H9 (cell line): ENCODE measurements at regions not wholly inside any gene's neighbourhood (a gene's known extent, or its start where the extent isn't known, plus 50 kb on each side); places are given as distances from the start of the nearest gene placed in this dataset.

Experiments
- DNase-seq: peaks from one replicate; pipeline ENCODE4 v3.0.0-alpha.2; 2017
- H2AFZ ChIP-seq: one replicate; pipeline ENCODE4 v1.6.1; 2013; ENCODE audit warnings: mild to moderate bottlenecking, low read length, control low read depth, moderate library complexity
- H2AK5ac ChIP-seq: 2 replicates; pipeline ENCODE4 v1.6.1; 2013; ENCODE audit warnings: low read length, control low read depth, mixed read lengths; ENCODE audit not compliant: insufficient read length
- H2BK120ac ChIP-seq: one replicate; pipeline ENCODE4 v1.6.1; 2013; ENCODE audit warnings: low read depth, mild to moderate bottlenecking, low read length, control low read depth, inconsistent platforms; ENCODE audit not compliant: poor library complexity, severe bottlenecking
- H2BK12ac ChIP-seq: 2 replicates; pipeline ENCODE4 v1.6.1; 2013; ENCODE audit warnings: low read length, control low read depth, mixed read lengths, low read depth; ENCODE audit not compliant: insufficient read length
- H2BK15ac ChIP-seq: 2 replicates; pipeline ENCODE4 v1.6.1; 2013; ENCODE audit warnings: low read depth, low read length, control low read depth
- H2BK20ac ChIP-seq: one replicate; pipeline ENCODE4 v1.6.1; 2013; ENCODE audit warnings: low read depth, mild to moderate bottlenecking, low read length, control low read depth, inconsistent platforms; ENCODE audit not compliant: poor library complexity, severe bottlenecking
- H2BK5ac ChIP-seq: 2 replicates; pipeline ENCODE4 v1.6.1; 2013; ENCODE audit warnings: low read length, control low read depth, mixed read lengths; ENCODE audit not compliant: insufficient read length
- H3K14ac ChIP-seq: 2 replicates; pipeline ENCODE4 v1.6.1; 2013; ENCODE audit warnings: low read length, control low read depth; ENCODE audit not compliant: insufficient read depth
- H3K18ac ChIP-seq: 2 replicates; pipeline ENCODE4 v1.6.1; 2013; ENCODE audit warnings: low read depth, mild to moderate bottlenecking, mixed read lengths, low read length, control low read depth; ENCODE audit not compliant: insufficient read length
- H3K23ac ChIP-seq: 2 replicates; pipeline ENCODE4 v1.6.1; 2013; ENCODE audit warnings: low read length, control low read depth, mixed read lengths, low read depth; ENCODE audit not compliant: insufficient read length
- H3K23me2 ChIP-seq: 2 replicates; pipeline ENCODE4 v1.6.1; 2013; ENCODE audit warnings: low read depth, mild to moderate bottlenecking, mixed read lengths, low read length, control low read depth; ENCODE audit not compliant: insufficient read length, poor library complexity, severe bottlenecking
- H3K27ac ChIP-seq: 2 replicates; pipeline ENCODE4 v1.5.1; 2013; ENCODE audit warnings: low read length, control low read depth, mixed read lengths, low read depth; ENCODE audit not compliant: insufficient read length
- H3K27me3 ChIP-seq: 2 replicates; pipeline ENCODE4 v1.6.1; 2013; ENCODE audit warnings: low read length, control low read depth, inconsistent platforms; ENCODE audit not compliant: insufficient read depth
- H3K4ac ChIP-seq: 2 replicates; pipeline ENCODE4 v1.6.1; 2013; ENCODE audit warnings: low read depth, mild to moderate bottlenecking, control low read depth, inconsistent platforms, low read length, moderate library complexity
- H3K4me1 ChIP-seq: 2 replicates; pipeline ENCODE4 v1.6.1; 2013; ENCODE audit warnings: low read length, control low read depth, inconsistent platforms; ENCODE audit not compliant: insufficient read depth
- H3K4me2 ChIP-seq: 2 replicates; pipeline ENCODE4 v1.6.1; 2013; ENCODE audit warnings: low read length, control low read depth, mixed read lengths; ENCODE audit not compliant: insufficient read length, insufficient read depth
- H3K56ac ChIP-seq: 2 replicates; pipeline ENCODE4 v1.6.1; 2013; ENCODE audit warnings: low read depth, mild to moderate bottlenecking, mixed read lengths, low read length, control low read depth; ENCODE audit not compliant: insufficient read length
- H3K79me1 ChIP-seq: 2 replicates; pipeline ENCODE4 v1.6.1; 2013; ENCODE audit warnings: low read depth, mild to moderate bottlenecking, moderate library complexity, low read length, control low read depth, inconsistent platforms; ENCODE audit not compliant: insufficient read depth, poor library complexity, severe bottlenecking
- H3K79me2 ChIP-seq: 2 replicates; pipeline ENCODE4 v1.6.1; 2013; ENCODE audit warnings: low read length, control low read depth, inconsistent platforms; ENCODE audit not compliant: insufficient read depth
- H3K9ac ChIP-seq: 2 replicates; pipeline ENCODE4 v1.6.1; 2013; ENCODE audit warnings: low read length, control low read depth, mixed read lengths; ENCODE audit not compliant: insufficient read length; ENCODE audit errors: extremely low read depth
- H3K9me3 ChIP-seq: one replicate; pipeline ENCODE4 v1.6.1; 2013; ENCODE audit warnings: low read depth, low read length, inconsistent platforms; ENCODE audit not compliant: control insufficient read depth
- H3T11ph ChIP-seq: one replicate; pipeline ENCODE4 v1.6.1; 2013; ENCODE audit warnings: mild to moderate bottlenecking, low read length, control low read depth, inconsistent platforms
- H4K20me1 ChIP-seq: one replicate; pipeline ENCODE4 v1.6.1; 2013; ENCODE audit not compliant: control insufficient read depth, insufficient read length, insufficient read depth
- H4K5ac ChIP-seq: 2 replicates; pipeline ENCODE4 v1.6.1; 2013; ENCODE audit warnings: low read depth, mild to moderate bottlenecking, mixed read lengths, low read length, control low read depth; ENCODE audit not compliant: insufficient read length
- H4K8ac ChIP-seq: replicated peaks from 2 replicates; pipeline ENCODE4 v1.6.1; 2013; ENCODE audit warnings: low read length, control low read depth, mixed read lengths, low read depth; ENCODE audit not compliant: insufficient read length
- H4K91ac ChIP-seq: 2 replicates; pipeline ENCODE4 v1.6.1; 2013; ENCODE audit warnings: low read depth, mild to moderate bottlenecking, moderate library complexity, mixed read lengths, low read length, control low read depth; ENCODE audit not compliant: insufficient read length
- H3K27ac Mint-ChIP-seq, 3 experiments: 2 replicates in 2 of 3; 3 replicates in 1 of 3; pipeline ENCODE4 v1.8.0; 2020 to 2021; ENCODE audit warnings: mixed read lengths in 3 of 3, mild to moderate bottlenecking in 1 of 3, moderate library complexity in 1 of 3
- H3K27me3 Mint-ChIP-seq: 2 replicates; pipeline ENCODE4 v1.8.0; 2021; ENCODE audit warnings: low read depth, mild to moderate bottlenecking, moderate library complexity, mixed read lengths
- H3K36me3 Mint-ChIP-seq, 3 experiments: 2 replicates in 2 of 3; 3 replicates in 1 of 3; pipeline ENCODE4 v1.8.0; 2020 to 2021; ENCODE audit warnings: low read depth in 3 of 3, mixed read lengths in 3 of 3; ENCODE audit not compliant: insufficient read depth in 1 of 3
- H3K4me1 Mint-ChIP-seq, 2 experiments: 2 replicates each; pipeline ENCODE4 v1.8.0; 2020; ENCODE audit warnings: mixed read lengths in 2 of 2
- H3K4me3 Mint-ChIP-seq, 2 experiments: 2 replicates in 1 of 2; 3 replicates in 1 of 2; pipeline ENCODE4 v1.8.0; 2020 to 2021; ENCODE audit warnings: mild to moderate bottlenecking in 2 of 2, mixed read lengths in 2 of 2, moderate library complexity in 1 of 2
- H3K9me3 Mint-ChIP-seq, 2 experiments: 2 replicates in 1 of 2; 3 replicates in 1 of 2; pipeline ENCODE4 v1.8.0; 2020; ENCODE audit warnings: mild to moderate bottlenecking in 2 of 2, mixed read lengths in 2 of 2, moderate library complexity in 1 of 2
- WGBS: extraction: QIAGEN DNeasy Blood & Tissue Kit; methylation state at CpG from one replicate; pipeline ENCODE4 v1.1.7; 2013; ENCODE audit warnings: missing lambda C conversion rate, low lambda C conversion rate, mixed read lengths; ENCODE audit not compliant: insufficient read length; ENCODE audit errors: extremely low coverage; 5-methylcytosine and 5-hydroxymethylcytosine counted together
- TF ChIP-seq, protein P1 (sequence below): fragments of 200-600 bp; sonication (generic); conservative IDR thresholded peaks from 3 replicates; pipeline ENCODE4 v1.8.0; 2021; ENCODE audit warnings: antibody characterized with exemption, mild to moderate bottlenecking

DNA sequence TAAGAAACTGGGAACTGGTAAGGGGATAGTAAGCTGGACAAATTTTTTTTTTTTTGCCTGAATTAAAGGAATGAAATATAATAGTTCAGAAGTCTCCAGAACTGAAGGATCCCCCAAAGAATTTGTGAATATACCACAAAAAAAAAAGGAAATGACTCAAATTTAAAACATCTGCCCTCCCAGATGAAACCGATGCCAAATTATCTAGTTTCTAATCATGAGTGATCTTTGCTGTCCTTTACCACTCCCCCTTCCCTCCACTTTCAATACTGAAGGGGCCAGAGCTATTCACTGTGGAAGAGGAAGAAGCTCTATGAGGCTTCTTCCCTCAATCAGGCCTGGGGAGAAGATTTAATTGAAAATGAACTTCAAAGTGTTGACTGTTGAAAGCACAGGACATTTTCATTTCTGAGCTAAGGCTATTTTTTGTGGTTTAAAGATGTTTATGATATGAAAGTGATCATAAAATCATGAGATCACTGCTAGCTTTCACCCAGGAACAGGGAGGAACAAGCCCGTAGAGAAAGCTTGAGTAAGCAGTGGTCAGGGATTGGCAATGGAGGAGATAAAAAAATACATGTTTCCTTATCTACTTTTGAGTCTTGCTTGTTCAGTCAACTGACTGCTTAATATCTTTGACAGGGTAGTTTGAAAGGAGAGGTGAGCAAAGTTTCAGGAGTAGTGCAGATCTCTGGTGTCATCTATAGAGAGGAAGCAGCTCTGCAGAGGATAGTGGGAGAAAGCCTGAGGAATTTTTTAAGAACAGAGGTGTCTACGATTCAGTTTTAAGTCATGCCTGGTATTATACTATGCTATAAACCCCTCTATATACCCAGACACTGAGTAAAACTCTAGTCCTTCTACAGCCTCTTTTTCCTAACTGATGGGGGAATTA, 409.5 kb upstream of the FIGN start:
- Mint-ChIP-seq H3K36me3 (no peaks in the 10 kb centered on the region), H3K27ac (peak overlapping the region in 1 of 3 experiments; percentile 10; a peak in 4 of 7 replicates), H3K27me3 (no peaks in the 10 kb centered on the region), H3K9me3 (no peaks in the 10 kb centered on the region), H3K4me1 (no peaks in the 10 kb centered on the region), H3K4me3 (no peak overlapping the region)
- Histone ChIP-seq H2BK15ac (no peak overlapping the region), H2BK12ac (no peak overlapping the region), H3K79me2 (no peaks in the 10 kb centered on the region), H2AK5ac (no peak overlapping the region), H4K5ac (no peak overlapping the region), H3K18ac (no peak overlapping the region), H4K20me1 (no peaks in the 10 kb centered on the region), H3K79me1 (no peaks in the 10 kb centered on the region), H3K4ac (no peak overlapping the region), H3K14ac (no peak overlapping the region), H3K27me3 (no peaks in the 10 kb centered on the region), H2BK120ac (no peak overlapping the region), H4K8ac (no peak overlapping the region), H3K9ac (no peak overlapping the region), H2AFZ (no peak overlapping the region), H3K9me3 (no peaks in the 10 kb centered on the region), H3K23me2 (no peaks in the 10 kb centered on the region), H3K23ac (no peak overlapping the region), H3K27ac (no peak overlapping the region), H2BK20ac (no peak overlapping the region), H3K4me1 (no peaks in the 10 kb centered on the region), H4K91ac (no peak overlapping the region), H3K4me2 (no peak overlapping the region), H3K56ac (no peak overlapping the region), H2BK5ac (no peak overlapping the region), H3T11ph (no peak overlapping the region)
- WGBS: no CpG with 5 or more reads among the region's 3 CpGs
- TF ChIP-seq, protein P1, sequence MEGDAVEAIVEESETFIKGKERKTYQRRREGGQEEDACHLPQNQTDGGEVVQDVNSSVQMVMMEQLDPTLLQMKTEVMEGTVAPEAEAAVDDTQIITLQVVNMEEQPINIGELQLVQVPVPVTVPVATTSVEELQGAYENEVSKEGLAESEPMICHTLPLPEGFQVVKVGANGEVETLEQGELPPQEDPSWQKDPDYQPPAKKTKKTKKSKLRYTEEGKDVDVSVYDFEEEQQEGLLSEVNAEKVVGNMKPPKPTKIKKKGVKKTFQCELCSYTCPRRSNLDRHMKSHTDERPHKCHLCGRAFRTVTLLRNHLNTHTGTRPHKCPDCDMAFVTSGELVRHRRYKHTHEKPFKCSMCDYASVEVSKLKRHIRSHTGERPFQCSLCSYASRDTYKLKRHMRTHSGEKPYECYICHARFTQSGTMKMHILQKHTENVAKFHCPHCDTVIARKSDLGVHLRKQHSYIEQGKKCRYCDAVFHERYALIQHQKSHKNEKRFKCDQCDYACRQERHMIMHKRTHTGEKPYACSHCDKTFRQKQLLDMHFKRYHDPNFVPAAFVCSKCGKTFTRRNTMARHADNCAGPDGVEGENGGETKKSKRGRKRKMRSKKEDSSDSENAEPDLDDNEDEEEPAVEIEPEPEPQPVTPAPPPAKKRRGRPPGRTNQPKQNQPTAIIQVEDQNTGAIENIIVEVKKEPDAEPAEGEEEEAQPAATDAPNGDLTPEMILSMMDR: no peak
- DNase-seq: no peak
